Activated naive CD4-positive, alpha-beta T cell treated with anti-CD3 and anti-CD28 coated beads, Interleukin-2, amount 10 ng/mL, durations not matched to agents 7 days and 5 days (primary cell): ENCODE measurements at regions not wholly inside any gene's neighbourhood (a gene's known extent, or its start where the extent isn't known, plus 50 kb on each side); places are given as distances from the start of the nearest gene placed in this dataset.
"Not testable (repeated sequence)": the region's sequence is repeated elsewhere in the genome, so short reads cannot be mapped to it uniquely, and the experiment has no call there.

ENCODE experiments used
- CTCF ChIA-PET: fragments of 350-600 bp; sonication (Branson Sonifier 250); formaldehyde crosslinking; loops from one replicate; lab custom pipeline; 2021; ENCODE audit warnings: antibody characterized with exemption; lab: Charles Lee
- DNase-seq: peaks from one replicate; pipeline ENCODE4 v3.0.0-alpha.2; 2020
- H3K27ac Mint-ChIP-seq: one replicate; pipeline ENCODE4 v1.8.0; 2021; ENCODE audit warnings: mild to moderate bottlenecking, moderate library complexity, mixed read lengths
- H3K27me3 Mint-ChIP-seq: one replicate; pipeline ENCODE4 v1.8.0; 2021; ENCODE audit warnings: mild to moderate bottlenecking, mixed read lengths
- H3K36me3 Mint-ChIP-seq: one replicate; pipeline ENCODE4 v1.8.0; 2021; ENCODE audit warnings: mixed read lengths
- H3K4me1 Mint-ChIP-seq: one replicate; pipeline ENCODE4 v1.8.0; 2021; ENCODE audit warnings: mixed read lengths
- H3K4me3 Mint-ChIP-seq: one replicate; pipeline ENCODE4 v1.8.0; 2021; ENCODE audit warnings: mild to moderate bottlenecking, moderate library complexity, mixed read lengths
- H3K9me3 Mint-ChIP-seq: one replicate; pipeline ENCODE4 v1.8.0; 2021; ENCODE audit warnings: mixed read lengths

DNA sequence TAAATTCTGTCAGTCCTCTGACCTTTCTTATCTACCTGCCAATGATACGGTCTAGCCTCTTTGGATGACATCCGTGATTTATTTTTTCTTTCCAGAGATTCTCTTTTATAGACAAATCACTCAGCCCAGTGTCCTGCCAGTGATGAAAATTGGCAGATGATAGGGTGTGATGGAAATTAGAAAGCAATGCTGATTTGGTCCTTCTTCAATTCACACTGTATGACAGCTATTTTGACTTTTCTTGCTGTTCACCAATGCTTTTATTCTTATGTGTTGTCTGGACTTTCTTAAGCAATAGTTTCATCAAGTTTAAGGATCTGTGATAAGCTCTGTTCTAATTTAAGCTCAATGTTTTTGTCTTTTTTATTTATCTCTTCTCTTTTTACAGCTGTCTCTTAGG, 63.6 kb upstream of the TPTE start:
- H3K4me3 Mint-ChIP-seq, H3K4me1 Mint-ChIP-seq, DNase-seq, CTCF ChIA-PET, H3K36me3 Mint-ChIP-seq, H3K27me3 Mint-ChIP-seq, H3K9me3 Mint-ChIP-seq, H3K27ac Mint-ChIP-seq: not testable (repeated sequence)

DNA sequence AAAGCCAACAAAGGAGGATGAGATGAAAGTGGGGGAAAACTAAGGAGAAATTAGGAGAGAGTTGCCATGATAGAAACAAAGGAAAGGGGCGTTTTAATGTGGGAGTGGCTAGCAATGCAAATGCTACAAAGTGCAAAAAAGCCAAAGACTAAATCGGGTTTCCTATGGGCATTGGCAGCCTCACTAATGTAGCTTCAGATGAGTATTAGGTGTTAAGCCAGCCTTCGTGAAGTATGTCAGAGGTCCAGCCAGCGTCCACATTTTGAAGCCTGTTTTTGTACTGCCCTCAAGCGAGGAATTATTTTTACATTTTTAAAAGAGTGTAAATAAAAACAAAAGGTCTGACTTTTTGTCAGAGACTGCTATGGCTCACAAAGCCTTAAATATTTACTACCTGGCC, 60.4 kb upstream of the TPTE start:
- CTCF ChIA-PET, H3K36me3 Mint-ChIP-seq, H3K9me3 Mint-ChIP-seq, H3K4me3 Mint-ChIP-seq, H3K27ac Mint-ChIP-seq, H3K27me3 Mint-ChIP-seq, H3K4me1 Mint-ChIP-seq, DNase-seq: not testable (repeated sequence)

DNA sequence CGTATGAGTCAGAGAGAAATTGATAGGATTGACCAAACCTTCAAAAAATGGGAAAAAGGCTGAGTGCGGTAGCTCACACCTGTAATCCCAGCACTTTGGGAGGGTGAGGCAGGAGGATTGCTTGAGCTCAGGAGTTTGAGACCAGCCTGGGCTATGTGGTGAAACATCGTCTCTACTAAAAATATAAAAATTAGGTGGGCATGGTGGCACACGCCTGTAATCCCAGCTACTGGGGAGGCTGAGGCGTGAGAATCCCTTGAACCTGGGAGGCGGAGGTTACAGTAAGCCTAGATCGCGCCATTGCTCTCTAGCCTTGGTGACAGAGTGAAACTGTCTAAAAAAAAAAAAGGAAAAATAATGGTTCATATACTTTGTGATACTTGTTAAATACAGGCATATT, 59.9 kb upstream of the TPTE start:
- H3K36me3 Mint-ChIP-seq, DNase-seq, H3K27ac Mint-ChIP-seq, H3K4me1 Mint-ChIP-seq, CTCF ChIA-PET, H3K9me3 Mint-ChIP-seq, H3K4me3 Mint-ChIP-seq, H3K27me3 Mint-ChIP-seq: not testable (repeated sequence)

DNA sequence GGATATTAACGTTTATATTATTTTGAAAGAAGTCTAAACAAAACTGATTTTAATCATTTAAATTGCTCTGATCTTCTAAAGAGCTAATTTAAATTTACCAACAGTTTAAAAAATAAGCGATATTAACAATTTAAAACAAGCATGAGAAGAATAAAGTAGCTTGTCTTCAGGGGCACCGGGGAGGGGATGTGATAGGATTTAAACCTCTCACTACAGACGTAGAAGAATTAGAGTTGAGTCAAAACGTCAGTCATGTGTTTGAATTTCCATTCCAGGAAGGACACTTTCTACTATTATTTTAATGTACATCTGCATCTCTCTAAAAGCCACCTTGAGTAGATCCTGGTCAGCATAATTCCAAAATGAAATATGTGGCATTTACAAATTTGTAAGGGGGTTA, 58.2 kb upstream of the TPTE start:
- CTCF ChIA-PET = no interaction called here
- H3K9me3 Mint-ChIP-seq = no peaks in the 10 kb centered on the region
- no peak for DNase-seq
- H3K4me1 Mint-ChIP-seq = no peaks in the 10 kb centered on the region
- H3K36me3 Mint-ChIP-seq = no peaks in the 10 kb centered on the region
- H3K4me3 Mint-ChIP-seq = no peak overlapping the region
- H3K27ac Mint-ChIP-seq = no peak overlapping the region
- H3K27me3 Mint-ChIP-seq = no peaks in the 10 kb centered on the region

DNA sequence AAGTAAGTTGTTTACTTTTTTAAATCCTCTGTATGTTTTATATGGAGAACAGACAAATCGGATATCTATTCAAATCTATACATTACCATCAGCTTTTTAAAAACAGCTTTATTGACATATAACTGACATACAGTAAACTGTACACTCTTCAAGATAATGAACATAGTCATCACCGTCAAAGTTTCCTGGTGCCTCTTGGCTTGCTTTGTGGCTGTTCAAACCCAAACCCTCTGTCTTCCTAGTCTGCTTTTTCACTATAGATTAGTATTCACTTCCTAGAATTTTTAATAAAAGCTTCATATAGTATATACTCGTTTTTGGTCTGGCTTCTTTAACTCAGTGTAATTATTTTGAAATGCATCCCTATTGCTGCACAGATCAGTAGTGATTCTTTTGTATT, 56.4 kb upstream of the TPTE start:
- no peak overlapping the region for H3K4me3 Mint-ChIP-seq
- no peak for DNase-seq
- H3K36me3 Mint-ChIP-seq = no peaks in the 10 kb centered on the region
- H3K27me3 Mint-ChIP-seq = no peaks in the 10 kb centered on the region
- CTCF ChIA-PET = no interaction called here
- H3K27ac Mint-ChIP-seq = no peak overlapping the region
- H3K4me1 Mint-ChIP-seq = no peaks in the 10 kb centered on the region
- H3K9me3 Mint-ChIP-seq = no peaks in the 10 kb centered on the region

DNA sequence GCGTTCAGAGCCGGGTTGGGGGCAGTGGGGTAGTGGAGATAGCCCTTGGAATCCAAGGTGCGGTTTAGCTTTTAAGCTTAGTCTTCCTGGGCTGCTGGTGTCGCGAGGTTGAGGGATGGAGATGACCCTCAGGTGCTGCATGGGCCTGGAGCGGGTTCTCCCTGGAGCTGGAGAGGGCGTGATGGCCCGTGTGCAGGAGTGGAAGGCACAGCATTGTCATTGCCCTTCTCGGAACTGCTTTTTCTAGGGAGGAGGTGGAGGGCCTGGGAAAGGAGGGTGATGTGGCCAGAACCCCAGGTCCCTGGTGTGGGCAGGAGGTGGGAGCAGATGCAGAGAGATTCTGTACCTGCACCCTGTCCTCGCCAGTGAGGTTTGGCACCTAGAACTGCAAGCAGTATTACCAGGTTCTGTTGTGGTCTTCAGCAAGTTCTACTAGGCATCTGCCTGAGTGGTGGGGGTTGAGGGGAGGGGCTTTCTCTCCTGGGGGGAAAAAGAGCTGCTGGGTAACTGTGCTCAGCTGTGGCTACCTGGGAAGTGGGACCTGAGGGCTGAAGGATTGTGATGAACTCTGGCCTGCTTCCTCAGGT, 55.8 kb upstream of the TPTE start:
- H3K27me3 Mint-ChIP-seq, DNase-seq, H3K4me3 Mint-ChIP-seq, H3K4me1 Mint-ChIP-seq, H3K9me3 Mint-ChIP-seq, H3K27ac Mint-ChIP-seq, CTCF ChIA-PET, H3K36me3 Mint-ChIP-seq: not testable (repeated sequence)

DNA sequence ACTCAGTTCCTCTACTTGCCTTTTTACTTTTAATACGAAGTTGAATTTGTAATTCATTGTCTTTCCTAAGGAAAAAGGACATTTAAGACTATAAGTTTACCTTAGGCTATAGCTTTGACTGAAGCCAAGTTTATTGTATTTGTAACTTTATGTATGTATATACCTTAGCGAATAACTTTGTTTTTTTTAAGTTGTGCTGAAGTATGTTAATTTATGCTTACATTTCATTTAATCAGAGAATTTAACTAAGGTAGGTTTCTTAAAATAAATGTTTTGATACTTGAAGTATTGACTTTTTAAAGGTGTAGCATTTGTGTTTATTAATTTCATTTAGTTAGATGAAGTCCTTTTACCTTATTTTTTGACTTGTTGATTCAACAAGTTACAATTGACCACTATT, 55.2 kb upstream of the TPTE start:
- Mint-ChIP-seq H3K27me3 (no peaks in the 10 kb centered on the region), H3K27ac (no peak overlapping the region), H3K4me1 (no peaks in the 10 kb centered on the region), H3K4me3 (no peak overlapping the region), H3K9me3 (no peaks in the 10 kb centered on the region), H3K36me3 (no peaks in the 10 kb centered on the region)
- CTCF ChIA-PET = no interaction called here
- DNase-seq = no peak
